HG02678 (cell line): ENCODE measurements at regions not wholly inside any gene's neighbourhood (a gene's known extent, or its start where the extent isn't known, plus 50 kb on each side); places are given as distances from the start of the nearest gene placed in this dataset.
"Not testable (repeated sequence)": the region's sequence is repeated elsewhere in the genome, so short reads cannot be mapped to it uniquely, and the experiment has no call there.

ENCODE experiments used
- ATAC-seq: cut with Tn5 transposase; IDR thresholded peaks from one replicate; pipeline ENCODE4 v1.9.1; 2021; ENCODE audit warnings: mild to moderate bottlenecking, moderate library complexity; ENCODE audit not compliant: unreplicated experiment

DNA sequence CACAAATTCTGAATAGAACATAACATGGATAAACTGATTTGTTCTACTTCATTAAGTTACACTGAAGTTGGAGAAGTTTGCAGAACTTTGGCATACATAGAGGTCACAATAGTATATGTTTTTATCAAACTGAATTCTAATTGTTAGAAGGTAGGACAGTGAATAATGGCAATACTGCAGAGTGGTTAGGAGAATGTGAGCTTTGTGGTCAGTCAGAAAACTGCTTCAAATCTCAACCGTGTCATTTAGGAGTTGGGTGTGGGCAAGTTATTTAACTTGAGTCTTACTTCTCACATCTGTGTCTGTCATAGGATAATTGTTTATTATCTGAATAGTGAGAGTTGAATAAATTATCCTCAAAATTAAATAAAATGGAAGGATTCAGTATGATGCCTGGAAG lies 374.6 kb upstream of the SYT1 start:
- ATAC-seq = no peak

DNA sequence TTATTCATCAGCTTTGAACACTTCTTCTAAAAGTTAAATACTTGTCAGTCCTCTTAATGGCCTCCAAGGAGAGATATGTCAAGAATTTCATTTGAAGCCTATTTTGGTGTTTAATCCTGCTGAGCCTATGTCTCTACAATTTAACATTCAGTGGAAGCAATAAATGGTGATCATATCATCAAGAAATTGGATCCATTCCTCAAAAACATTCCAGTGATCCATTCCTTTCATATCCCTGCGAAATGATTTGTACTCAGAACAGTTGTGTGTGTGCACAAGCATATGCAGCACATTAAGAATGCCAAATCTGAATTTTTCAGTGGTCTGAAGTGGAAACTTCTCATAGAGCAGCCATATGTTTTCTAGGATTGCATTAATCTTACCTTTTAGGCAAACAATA lies 373.7 kb upstream of the SYT1 start:
- no peak for ATAC-seq

DNA sequence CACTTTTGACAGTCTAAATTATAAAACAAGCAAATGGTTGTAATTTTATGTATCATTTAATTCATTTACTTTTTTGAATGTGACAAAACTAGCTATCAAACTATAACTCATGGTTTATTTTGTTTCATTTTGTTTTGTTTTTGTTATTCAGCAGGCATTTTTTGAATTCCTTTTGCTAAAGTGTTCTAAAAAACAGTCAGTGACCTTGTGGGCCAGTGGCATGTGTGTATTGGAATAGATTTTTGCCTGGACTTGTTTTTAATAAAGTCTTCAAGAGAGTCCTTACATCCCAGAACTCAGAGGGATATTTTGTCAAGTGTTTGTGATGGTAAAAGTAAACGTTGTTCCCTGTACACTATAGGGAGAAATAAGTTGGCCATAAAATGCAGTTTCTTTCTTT lies 369.7 kb upstream of the SYT1 start:
- no peak for ATAC-seq

DNA sequence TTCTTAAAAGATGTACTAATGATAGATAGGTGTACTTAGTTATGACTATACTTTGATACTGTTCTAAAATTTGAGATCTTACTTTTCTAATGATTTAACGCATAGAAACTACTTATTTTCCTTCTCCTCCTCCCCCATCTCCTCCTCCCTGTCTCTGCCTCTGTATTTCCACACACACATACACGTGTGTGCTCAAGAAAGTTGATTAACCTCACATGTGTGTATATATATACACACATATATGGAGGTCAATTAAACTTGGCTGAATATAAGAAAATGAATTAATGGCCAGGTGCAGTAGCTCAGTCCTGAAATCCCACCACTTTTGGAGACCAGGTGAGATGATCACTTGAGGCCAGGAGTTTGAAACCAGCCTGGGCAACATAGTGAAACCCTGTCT lies 362.7 kb upstream of the SYT1 start:
- ATAC-seq = no peak

DNA sequence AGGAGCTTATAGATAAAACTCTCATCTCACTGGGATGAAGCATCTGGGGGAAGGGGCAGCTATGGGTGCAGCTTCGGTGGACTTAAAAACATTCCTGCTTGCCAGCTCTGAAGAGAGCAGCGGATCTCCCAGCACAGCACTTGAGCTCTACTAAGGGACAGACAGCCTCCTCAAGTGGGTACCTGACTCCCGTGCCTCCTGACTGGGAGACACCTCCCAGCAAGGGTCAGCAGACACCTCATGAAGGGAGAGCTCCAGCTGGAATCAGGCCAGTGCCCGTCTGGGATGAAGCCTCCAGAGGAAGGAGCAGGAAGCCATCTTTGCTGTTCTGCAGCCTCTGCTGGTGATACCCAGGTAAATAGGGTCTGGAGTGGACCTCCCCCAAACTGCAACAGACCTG lies 345.2 kb upstream of the SYT1 start:
- ATAC-seq = no peak

DNA sequence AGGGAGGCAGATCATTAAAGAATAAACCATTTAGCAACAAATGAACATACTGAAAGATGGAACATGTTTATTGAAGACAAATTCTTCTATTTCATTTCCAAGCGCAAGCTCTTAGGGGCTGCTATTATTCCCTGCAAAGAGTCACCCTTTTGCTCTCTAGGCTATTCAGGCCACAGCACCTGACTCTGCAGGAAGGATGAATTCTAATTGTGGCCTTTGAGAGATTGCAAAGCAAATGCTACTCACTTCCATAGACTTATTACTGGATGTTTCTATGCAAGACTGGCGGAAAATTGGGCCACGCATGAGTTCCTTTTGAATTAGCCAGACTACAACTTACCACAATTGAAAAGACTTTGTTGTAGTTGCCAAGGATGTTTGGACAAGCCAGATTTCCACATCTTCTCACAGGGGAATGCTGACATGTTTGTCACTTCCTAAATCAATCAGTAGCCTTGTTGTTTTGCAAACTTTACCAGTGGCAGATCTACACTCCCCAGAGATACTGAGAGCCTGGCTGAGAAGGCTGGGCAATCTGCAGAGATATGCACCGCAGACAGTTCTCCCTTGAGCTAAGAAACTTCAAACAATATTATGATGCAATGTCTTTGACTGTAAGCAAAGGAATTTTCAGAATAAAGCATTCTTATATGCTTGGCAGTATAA lies 334.3 kb upstream of the SYT1 start:
- ATAC-seq = no peak

DNA sequence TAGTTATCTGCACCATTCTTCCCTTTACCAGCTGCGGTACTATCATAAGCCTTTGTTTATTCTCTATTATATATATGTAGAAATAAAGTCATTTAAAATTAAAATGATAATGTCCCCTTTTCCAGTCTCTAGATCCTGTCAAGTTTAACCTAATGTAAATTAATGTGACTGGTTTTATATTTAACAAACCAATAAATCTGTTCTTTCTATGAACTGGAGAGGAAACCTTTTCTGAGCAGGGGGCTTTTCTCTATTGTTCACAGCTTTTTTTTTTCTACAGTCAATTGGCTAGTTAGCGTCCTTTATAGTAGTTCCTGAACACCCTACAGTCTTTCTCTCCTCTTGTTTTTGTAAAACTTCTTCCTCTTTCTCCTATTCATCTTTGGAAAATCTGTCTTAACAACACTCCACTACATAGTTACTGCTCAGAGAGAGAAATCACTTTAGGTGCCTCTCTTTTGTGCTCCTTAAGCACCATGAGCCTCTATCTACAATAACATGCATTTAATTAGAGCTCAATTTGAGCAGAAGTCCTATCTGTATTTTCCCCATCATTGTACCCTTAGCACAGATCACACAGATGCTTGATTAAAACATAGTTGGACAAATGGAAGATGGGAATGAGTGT lies 332.6 kb upstream of the SYT1 start:
- no peak for ATAC-seq

DNA sequence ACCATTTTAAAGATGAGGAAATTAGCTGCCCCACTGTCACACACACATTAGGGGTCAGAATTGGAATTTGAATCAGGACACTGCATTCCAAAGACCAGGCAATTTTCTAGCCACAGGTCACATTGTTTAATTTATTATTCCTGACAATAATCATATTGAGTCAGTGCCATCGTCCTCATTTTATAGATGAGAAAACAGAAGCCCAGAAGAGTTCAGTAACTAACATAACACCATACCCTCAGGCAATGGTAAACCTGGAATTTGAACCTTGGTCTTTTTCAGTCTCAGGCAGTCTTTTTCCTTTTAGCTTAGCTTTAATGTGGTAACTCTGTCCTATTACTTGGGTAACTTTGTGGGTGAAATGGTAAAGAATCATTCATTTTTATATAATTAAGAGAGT lies 330.3 kb upstream of the SYT1 start:
- ATAC-seq = no peak

DNA sequence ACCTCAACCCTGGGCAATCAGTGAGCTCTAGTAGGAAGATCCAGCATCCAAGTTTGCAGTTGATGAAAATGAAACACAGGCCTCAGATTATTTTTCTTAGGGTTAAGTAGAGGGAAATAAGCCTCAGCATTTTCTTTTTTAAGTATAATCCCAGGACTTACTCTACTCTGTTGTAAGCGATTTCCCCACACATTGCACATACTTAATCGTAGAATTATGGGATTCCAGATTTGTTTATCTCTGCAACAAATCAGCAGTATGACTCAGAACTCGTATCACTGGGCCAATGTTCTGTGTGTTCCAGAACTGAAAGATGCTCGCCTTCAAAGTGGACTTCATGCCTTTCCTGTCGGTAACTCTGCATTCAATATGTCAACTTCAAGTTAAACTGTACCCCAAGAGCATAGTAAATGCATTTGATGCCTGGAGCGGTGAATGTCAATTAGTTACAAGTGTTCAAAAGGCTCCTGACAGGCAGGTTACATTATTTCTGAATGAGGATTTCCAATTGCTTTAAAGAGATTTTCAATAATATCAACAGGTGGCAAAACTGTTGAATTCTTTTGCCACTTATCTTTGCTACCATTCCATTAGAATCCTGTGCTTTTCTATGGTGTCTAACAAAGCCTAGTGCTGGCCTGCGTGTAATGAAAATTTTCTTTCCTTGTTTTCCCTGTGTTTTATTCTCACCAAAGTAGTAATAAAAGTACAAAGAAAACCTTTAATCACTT lies 323.8 kb upstream of the SYT1 start:
- ATAC-seq = no peak

DNA sequence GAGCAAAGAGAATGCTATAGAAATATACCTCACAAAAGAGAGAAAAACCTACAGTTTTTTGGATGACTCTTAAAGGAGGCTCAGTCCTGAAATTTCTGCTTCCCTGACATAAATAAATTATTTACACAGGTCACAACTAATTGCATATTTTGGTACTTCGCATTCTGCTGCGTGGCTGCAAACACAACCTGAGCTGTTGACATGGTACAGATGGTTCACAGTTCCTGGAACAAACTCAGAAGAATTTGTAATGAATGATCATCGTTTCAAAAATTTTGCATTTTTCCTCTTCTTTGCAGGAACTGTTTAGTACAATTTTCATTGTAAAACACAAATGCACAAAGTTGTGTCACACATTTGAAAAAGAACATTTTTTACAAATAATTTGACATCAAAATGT lies 313.7 kb upstream of the SYT1 start:
- no peak for ATAC-seq

DNA sequence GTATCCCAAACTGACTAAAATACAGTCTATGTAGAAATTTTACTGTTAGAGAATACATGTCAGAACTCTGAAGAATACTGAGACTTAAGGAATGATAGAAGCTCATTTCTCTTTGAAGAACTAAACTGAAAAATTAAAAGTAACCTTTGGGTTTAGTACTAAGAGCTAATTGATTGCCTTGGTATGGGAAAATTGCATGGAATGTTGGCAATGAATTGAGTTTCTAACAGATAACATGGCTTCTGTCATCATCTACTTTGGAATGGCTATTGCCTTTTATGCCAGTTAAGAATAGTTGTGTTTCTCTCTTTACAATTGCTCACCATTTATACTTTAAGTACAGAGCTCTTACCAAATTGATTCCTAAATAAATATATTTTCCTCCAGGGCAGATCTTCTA lies 308.8 kb upstream of the SYT1 start:
- ATAC-seq = no peak

DNA sequence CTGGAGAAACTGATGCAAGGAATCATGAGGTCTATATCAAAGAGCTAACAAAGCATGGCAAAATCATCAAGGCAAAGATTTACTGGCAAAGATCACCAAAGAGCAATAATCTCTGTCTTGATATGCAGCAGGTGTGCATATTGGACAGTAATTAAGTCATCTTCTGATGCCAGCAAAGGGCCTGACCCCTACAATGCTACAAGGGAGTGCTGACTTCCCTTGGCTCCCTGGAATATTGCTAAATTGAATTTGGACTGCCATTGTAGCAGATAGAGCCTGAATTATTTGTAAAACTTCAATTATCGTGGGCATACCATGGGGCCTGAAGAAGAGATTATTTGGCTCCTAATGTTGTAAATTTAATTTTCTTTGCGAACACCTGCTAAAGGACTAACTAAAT lies 307.9 kb upstream of the SYT1 start:
- no peak for ATAC-seq

DNA sequence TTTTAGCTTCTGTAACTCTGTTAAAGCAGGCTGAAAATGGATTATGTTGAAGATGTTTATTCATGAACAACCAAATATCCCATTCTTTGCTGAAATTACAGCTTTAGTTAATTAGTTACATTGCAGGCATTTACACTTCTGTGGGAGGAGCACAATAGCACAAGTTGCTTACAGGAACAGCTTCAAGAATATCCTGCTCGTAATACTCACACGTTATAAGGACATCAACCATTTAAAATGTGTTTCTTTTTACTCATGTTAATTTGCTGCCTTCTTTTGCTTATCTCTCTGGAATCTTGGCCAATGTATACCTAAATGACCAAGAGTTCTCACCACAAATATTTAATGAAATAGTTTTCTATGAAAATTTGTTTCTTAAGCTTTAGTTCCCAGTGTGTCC lies 305.2 kb upstream of the SYT1 start:
- no peak for ATAC-seq

DNA sequence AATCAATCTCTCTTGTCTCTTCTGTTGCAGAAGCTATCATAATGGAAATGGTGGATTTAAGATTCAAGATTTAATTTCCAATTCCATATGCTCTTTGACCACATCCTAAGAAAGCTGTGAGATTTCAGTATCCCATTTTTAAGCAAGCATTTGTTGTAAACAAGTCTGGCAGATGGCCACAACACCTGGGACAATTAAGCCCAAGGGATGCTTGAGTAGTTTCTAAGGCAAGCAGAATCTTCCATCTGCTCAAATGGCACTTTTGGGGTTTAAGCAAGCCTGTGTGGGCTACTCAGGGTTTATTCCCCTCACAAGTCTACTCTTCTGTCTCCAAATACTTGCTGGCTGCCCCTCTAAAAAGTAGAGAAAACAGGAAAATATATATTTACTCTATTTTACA lies 304.7 kb upstream of the SYT1 start:
- ATAC-seq = no peak

DNA sequence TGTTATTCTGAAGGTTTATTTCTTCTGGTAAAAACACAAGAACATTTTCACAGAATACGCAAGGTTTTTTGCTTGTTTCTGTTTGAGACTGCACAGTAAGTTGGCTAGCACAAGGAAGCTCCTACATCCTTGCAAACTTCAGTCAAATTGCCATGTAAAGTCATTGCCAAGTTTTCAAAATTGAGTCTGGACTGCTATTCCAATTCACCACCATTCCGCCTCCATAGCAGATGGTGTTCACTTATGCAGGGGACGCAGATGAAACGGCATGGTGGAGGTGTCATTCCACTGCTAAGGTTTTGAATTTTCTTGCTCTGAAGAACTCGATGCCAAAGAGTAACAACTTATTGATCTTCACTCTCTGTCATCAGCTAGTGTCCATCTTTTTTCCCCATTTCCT lies 303.9 kb upstream of the SYT1 start:
- ATAC-seq = no peak

DNA sequence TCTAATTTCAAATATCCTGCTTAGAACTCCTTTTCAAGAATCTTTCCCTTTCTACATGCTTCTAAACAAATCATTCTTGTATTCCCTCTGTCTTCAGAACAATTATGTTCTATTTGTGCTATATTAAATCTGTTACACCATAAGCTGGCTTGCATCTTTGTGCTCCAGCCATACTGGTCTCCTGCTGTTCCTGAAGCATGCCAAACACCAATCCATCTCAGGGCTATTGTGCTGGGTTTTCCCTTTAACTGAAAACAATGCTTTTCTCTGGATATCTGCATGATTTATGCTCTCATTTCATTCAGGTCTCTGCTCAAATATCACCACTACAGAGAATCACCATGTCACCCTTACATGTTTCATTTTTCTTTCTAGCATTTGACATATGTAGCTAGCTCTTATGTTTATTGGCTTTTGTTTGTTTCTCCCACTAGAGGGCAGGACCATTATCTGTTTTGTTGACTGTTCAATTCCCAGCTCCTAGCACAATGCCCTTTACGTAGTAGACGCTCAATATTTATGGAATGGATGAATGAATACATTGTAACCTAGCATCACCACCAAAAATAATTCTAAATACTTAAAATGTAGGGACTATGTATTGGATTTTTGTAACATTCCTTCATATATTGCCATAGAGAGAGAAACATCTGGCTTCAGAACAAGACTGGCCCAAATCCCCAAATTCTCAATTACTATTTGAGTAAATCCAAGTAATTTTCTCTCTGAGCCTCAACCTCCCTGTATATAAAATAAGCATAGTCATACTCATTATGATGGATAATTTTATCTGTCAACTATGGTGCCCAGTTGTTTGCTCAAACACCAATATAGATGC lies 302.0 kb upstream of the SYT1 start:
- ATAC-seq = no peak

DNA sequence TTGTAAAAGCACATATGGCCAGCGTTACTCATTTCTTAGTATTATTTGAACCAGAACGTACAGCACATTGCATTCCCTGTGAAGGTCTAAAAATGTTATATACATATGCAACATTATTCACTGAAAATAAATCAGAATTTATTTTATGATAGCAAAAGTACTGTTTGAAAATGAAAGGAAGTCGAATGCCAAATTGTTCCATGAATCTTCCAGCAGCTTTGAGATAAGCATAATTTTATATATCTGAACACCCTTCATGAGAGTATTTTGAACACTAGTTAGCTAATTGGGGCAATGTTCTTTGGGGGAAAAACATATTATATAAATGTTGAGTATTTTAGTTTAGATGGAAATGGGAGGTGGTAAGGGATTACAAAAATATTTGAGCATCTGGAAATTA lies 300.7 kb upstream of the SYT1 start:
- ATAC-seq = no peak

DNA sequence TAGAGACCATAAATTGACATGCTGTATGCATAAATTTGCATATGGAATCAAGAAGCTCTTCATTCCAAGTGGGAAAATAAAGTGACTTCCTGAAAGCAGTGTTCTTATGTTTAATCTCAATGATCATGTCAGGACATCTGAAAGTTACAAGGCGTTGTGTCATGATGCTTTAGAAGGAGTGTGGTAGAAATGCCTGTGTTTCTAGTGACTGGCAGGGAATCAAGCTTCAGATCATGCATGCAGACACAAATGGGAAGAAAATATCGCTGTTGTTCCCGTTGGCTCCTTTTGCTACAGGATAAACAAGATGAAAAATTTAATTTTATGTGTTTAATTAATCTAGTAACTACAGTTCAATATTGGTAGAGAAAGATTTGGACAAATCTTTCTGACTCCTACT lies 298.1 kb upstream of the SYT1 start:
- ATAC-seq = no peak

DNA sequence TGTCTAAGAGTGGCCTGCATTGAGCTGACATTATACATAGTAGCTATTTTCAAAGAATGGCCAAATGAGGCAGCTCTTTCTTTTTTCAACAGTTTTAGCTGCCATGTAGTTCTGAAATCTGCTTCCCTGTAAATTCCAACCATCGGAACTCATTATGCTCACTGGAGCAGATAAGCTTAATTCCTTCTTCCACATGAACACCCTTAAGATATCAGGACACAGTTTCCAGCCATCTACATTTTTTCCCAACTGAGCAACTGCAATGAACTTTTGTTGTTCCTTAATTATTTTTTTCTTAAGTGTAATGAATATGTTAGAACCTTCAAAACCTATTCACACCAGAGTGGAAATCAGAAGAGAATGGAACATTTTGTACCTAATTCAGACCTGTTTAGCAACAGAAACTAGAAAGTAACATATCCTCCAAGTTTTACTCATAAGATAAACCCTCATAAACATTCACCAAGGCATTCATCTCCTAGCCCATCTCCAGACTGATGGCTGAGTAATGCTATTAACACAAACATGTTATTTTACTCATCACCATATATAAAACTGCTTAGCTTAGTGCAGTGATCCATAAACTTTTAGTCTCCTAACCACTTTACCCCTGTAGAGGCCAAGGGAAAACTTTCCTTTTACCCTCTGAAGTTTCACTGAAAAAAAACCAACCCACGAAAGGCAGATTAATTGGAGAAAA lies 296.1 kb upstream of the SYT1 start:
- ATAC-seq = no peak

DNA sequence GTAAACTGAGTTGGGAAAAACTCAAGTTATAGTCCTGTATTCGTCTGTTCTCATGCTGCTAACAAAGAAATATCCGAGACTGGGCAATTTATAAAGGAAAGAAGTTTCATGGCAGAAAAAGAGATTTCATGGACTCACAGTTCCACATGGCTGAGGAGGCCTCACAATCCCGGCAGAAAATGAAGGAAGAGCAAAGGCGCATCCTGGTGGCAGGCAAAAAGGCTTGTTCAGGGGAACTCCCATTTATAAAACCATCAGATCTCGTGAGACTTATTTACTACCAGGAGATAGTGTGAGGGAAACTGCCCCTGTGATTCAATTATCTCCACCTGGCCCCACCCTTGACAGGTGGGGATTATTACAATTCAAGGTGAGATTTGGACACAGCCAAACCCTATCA lies 292.6 kb upstream of the SYT1 start:
- ATAC-seq = no peak

DNA sequence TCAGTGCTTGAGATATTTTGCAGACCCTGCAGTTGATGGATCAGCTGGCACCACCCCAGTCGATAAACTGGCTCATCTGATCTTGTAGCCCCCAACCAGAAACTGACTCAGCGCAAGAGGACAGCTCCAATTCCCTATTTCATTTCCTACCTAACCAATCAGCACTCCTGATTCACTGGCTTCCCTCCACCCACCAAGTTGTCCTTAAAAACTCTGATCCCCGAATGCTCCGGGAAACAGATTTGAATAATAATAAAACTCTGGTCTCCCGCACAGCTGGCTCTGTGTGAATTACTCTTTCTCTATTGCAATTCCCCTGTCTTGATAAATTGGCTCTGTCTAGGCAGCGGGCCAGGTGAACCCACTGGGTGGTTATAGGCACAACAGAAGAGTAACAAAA lies 289.4 kb upstream of the SYT1 start:
- not testable (repeated sequence) for ATAC-seq
